H1 (cell line): ENCODE measurements at regions not wholly inside any gene's neighbourhood (a gene's known extent, or its start where the extent isn't known, plus 50 kb on each side); places are given as distances from the start of the nearest gene placed in this dataset.

Experiments used
- CTCF ChIA-PET: fragments of 300-600 bp; sonication (Branson Sonifier 250); formaldehyde crosslinking; loops from one replicate; lab custom pipeline; 2021; ENCODE audit not compliant: partially characterized antibody; lab: Charles Lee
- POLR2A ChIA-PET: fragments of 300-600 bp; sonication (Branson Sonifier 250); formaldehyde crosslinking; loops from one replicate; lab custom pipeline; 2021; ENCODE audit warnings: inconsistent platforms; ENCODE audit not compliant: partially characterized antibody; lab: Charles Lee
- DNase-seq, 2 experiments: peaks; one replicate each; pipeline versions ENCODE4 v3.0.0 to v3.0.0-alpha.2; 2010 to 2022; ENCODE audit warnings: low spot score in 2 of 2, low read depth in 1 of 2, mixed read lengths in 1 of 2
- FAIRE-seq: peaks from 2 replicates; lab custom pipeline; 2011; peaks lifted over from hg19 to GRCh38; lab: Jason Lieb, UNC
- H2AFZ ChIP-seq: 2 replicates; pipeline ENCODE4 v1.8.1; 2012; ENCODE audit warnings: low read length, inconsistent platforms
- H2AK5ac ChIP-seq: 2 replicates; pipeline ENCODE4 v1.6.1; 2013; ENCODE audit warnings: low read depth, low read length
- H2BK120ac ChIP-seq: replicated peaks from 2 replicates; pipeline ENCODE3; 2013; ENCODE audit warnings: low read depth, low read length, inconsistent platforms
- H2BK12ac ChIP-seq: 2 replicates; pipeline ENCODE4 v1.6.1; 2013; ENCODE audit warnings: low read depth, low read length
- H2BK15ac ChIP-seq: 2 replicates; pipeline ENCODE4 v1.6.1; 2013; ENCODE audit warnings: low read length
- H2BK20ac ChIP-seq: 2 replicates; pipeline ENCODE4 v1.6.1; 2013; ENCODE audit warnings: low read length
- H2BK5ac ChIP-seq: 2 replicates; pipeline ENCODE4 v1.6.1; 2013; ENCODE audit warnings: low read depth, low read length
- H3K14ac ChIP-seq: 2 replicates; pipeline ENCODE4 v1.6.1; 2013; ENCODE audit warnings: inconsistent platforms; ENCODE audit not compliant: insufficient read length
- H3K18ac ChIP-seq: 2 replicates; pipeline ENCODE4 v1.6.1; 2013; ENCODE audit warnings: low read length; ENCODE audit errors: extremely low read depth
- H3K23ac ChIP-seq: 2 replicates; pipeline ENCODE4 v1.6.1; 2013; ENCODE audit warnings: inconsistent platforms; ENCODE audit not compliant: insufficient read length
- H3K23me2 ChIP-seq: 2 replicates; pipeline ENCODE4 v1.6.1; 2013; ENCODE audit warnings: low read depth, low read length
- H3K27ac ChIP-seq: 2 replicates; pipeline ENCODE4 v1.6.1; 2011; ENCODE audit warnings: low read depth, low read length, inconsistent platforms
- H3K27me3 ChIP-seq, 4 experiments: replicated peaks in 1 of 4; 1 replicate in 1 of 4; 2 replicates in 3 of 4; pipeline versions ENCODE4 v1.6.1 to v1.8.1; 2011 to 2013; ENCODE audit warnings: low read length in 3 of 4, mild to moderate bottlenecking in 3 of 4, inconsistent platforms in 2 of 4, mixed read lengths in 2 of 4, moderate library complexity in 1 of 4; ENCODE audit not compliant: control insufficient read depth in 3 of 4, insufficient read depth in 3 of 4; ENCODE audit errors: extremely low read depth in 1 of 4
- H3K36me3 ChIP-seq, 4 experiments: 2 replicates each; pipeline versions ENCODE4 v1.6.1 to v1.8.1; 2011 to 2013; ENCODE audit warnings: mild to moderate bottlenecking in 4 of 4, low read length in 3 of 4, moderate library complexity in 2 of 4, control low read depth in 1 of 4, inconsistent platforms in 1 of 4; ENCODE audit not compliant: insufficient read depth in 4 of 4, control insufficient read depth in 2 of 4
- H3K4ac ChIP-seq: replicated peaks from 2 replicates; pipeline ENCODE3; 2013; ENCODE audit warnings: low read length, low read depth, mixed read lengths, inconsistent platforms; ENCODE audit not compliant: insufficient read length
- H3K4me1 ChIP-seq, 4 experiments: replicated peaks in 1 of 4; 1 replicate in 1 of 4; 2 replicates in 3 of 4; pipeline versions ENCODE4 v1.6.1 to v1.8.1; 2011 to 2013; ENCODE audit warnings: low read length in 3 of 4, inconsistent platforms in 2 of 4, mixed read lengths in 1 of 4; ENCODE audit not compliant: insufficient read depth in 4 of 4, control insufficient read depth in 3 of 4
- H3K4me2 ChIP-seq, 2 experiments: 2 replicates each; pipeline versions ENCODE4 v1.6.1 to v1.8.1; 2011 to 2013; ENCODE audit warnings: low read depth in 2 of 2, low read length in 2 of 2, control low read depth in 1 of 2, inconsistent platforms in 1 of 2, mild to moderate bottlenecking in 1 of 2; ENCODE audit not compliant: insufficient read depth in 1 of 2
- H3K4me3 ChIP-seq, 4 experiments: fragments of 200-600, 300-600 bp in 1 of 4; sonication (generic), shearing (Covaris generic), sonication (Bioruptor Twin) in 1 of 4; 2 replicates each; pipeline versions ENCODE4 v1.5.1 to v1.8.1; 2011 to 2016; ENCODE audit warnings: low read length in 4 of 4, low read depth in 3 of 4, control low read depth in 2 of 4, inconsistent platforms in 2 of 4, mild to moderate bottlenecking in 2 of 4, mixed read lengths in 1 of 4, moderate library complexity in 1 of 4; ENCODE audit not compliant: insufficient read depth in 2 of 4; ENCODE audit errors: extremely low read depth in 1 of 4
- H3K56ac ChIP-seq: replicated peaks from 2 replicates; pipeline ENCODE3; 2013; ENCODE audit warnings: low read depth, mild to moderate bottlenecking, mixed read lengths, low read length, inconsistent platforms; ENCODE audit not compliant: insufficient read length
- H3K79me1 ChIP-seq: 2 replicates; pipeline ENCODE4 v1.6.1; 2013; ENCODE audit warnings: low read depth, low read length, control low read depth
- H3K79me2 ChIP-seq, 2 experiments: 2 replicates each; pipeline versions ENCODE4 v1.6.1 to v1.8.1; 2012 to 2013; ENCODE audit warnings: low read length in 2 of 2, mild to moderate bottlenecking in 2 of 2, inconsistent platforms in 1 of 2; ENCODE audit not compliant: insufficient read depth in 2 of 2, control insufficient read depth in 1 of 2
- H3K9ac ChIP-seq, 4 experiments: replicated peaks in 1 of 4; 1 replicate in 1 of 4; 2 replicates in 3 of 4; pipeline versions ENCODE4 v1.6.1 to v1.8.1; 2011 to 2013; ENCODE audit warnings: low read depth in 3 of 4, low read length in 3 of 4, control low read depth in 2 of 4, mild to moderate bottlenecking in 2 of 4, moderate library complexity in 2 of 4, inconsistent platforms in 1 of 4; ENCODE audit errors: extremely low read depth in 1 of 4
- H3K9me3 ChIP-seq, 2 experiments: 2 replicates each; pipeline versions ENCODE4 v1.6.1 to v1.8.1; 2012 to 2013; ENCODE audit warnings: mild to moderate bottlenecking in 2 of 2, moderate library complexity in 2 of 2, control low read depth in 1 of 2, inconsistent platforms in 1 of 2, low read depth in 1 of 2, low read length in 1 of 2, mixed read lengths in 1 of 2; ENCODE audit not compliant: insufficient read depth in 2 of 2
- H4K20me1 ChIP-seq, 2 experiments: replicated peaks in 1 of 2; 2 replicates each; pipeline versions ENCODE3 to v1.8.1; 2011 to 2013; ENCODE audit warnings: inconsistent platforms in 2 of 2, low read length in 2 of 2, mild to moderate bottlenecking in 1 of 2; ENCODE audit not compliant: insufficient read depth in 2 of 2, control insufficient read depth in 1 of 2
- H4K5ac ChIP-seq: 2 replicates; pipeline ENCODE4 v1.6.1; 2013; ENCODE audit warnings: low read length, low read depth, mixed read lengths, inconsistent platforms; ENCODE audit not compliant: insufficient read length
- H4K8ac ChIP-seq: 2 replicates; pipeline ENCODE4 v1.8.0; 2013; ENCODE audit warnings: mild to moderate bottlenecking, moderate library complexity, low read length, inconsistent platforms; ENCODE audit not compliant: insufficient read depth; ENCODE audit errors: extremely low read depth
- H4K91ac ChIP-seq: replicated peaks from 2 replicates; pipeline ENCODE3; 2013; ENCODE audit warnings: low read length, mixed read lengths, inconsistent platforms; ENCODE audit not compliant: insufficient read length
- ASH2L ChIP-seq: fragments of 200-600, 300-600 bp; sonication (generic); IDR thresholded peaks from one replicate; pipeline ENCODE4 v1.7.1; 2017; ENCODE audit warnings: low read length
- EP300 ChIP-seq, 2 experiments: IDR thresholded peaks; 1 replicate in 1 of 2; 2 replicates in 1 of 2; pipeline ENCODE4 v1.6.1; 2011 to 2012; ENCODE audit warnings: low read depth in 2 of 2, low read length in 2 of 2, mild to moderate bottlenecking in 2 of 2, borderline replicate concordance in 1 of 2, inconsistent platforms in 1 of 2, moderate library complexity in 1 of 2
- FOSL1 ChIP-seq: IDR thresholded peaks from 2 replicates; pipeline ENCODE4 v1.6.1; 2011; ENCODE audit warnings: mild to moderate bottlenecking, low read depth, low read length, moderate library complexity; ENCODE audit not compliant: insufficient read depth
- JUND ChIP-seq: IDR thresholded peaks from 2 replicates; pipeline ENCODE4 v1.6.1; 2011; ENCODE audit warnings: mild to moderate bottlenecking, improper control_type of control experiment, low read length
- POLR2A ChIP-seq, 2 experiments: IDR thresholded peaks; 1 replicate in 1 of 2; 2 replicates in 1 of 2; pipeline ENCODE4 v1.6.1; 2011; ENCODE audit warnings: low read depth in 2 of 2, low read length in 2 of 2, mild to moderate bottlenecking in 2 of 2; ENCODE audit errors: control extremely low read depth in 1 of 2
- POU5F1 ChIP-seq: IDR thresholded peaks from 2 replicates; pipeline ENCODE4 v1.6.1; 2011; ENCODE audit warnings: low read depth, mild to moderate bottlenecking, low read length, moderate library complexity
- RAD21 ChIP-seq, 2 experiments: IDR thresholded peaks in 1 of 2; conservative IDR thresholded peaks in 1 of 2; 2 replicates each; pipeline ENCODE4 v1.6.1; 2011; ENCODE audit warnings: low read depth in 2 of 2, low read length in 2 of 2, improper control_type of control experiment in 1 of 2, inconsistent platforms in 1 of 2, mild to moderate bottlenecking in 1 of 2, moderate library complexity in 1 of 2
- SIN3A ChIP-seq, 2 experiments: IDR thresholded peaks in 1 of 2; conservative IDR thresholded peaks in 1 of 2; 2 replicates each; pipeline ENCODE4 v1.6.1; 2011 to 2012; ENCODE audit warnings: low read length in 2 of 2, improper control_type of control experiment in 1 of 2, low read depth in 1 of 2, mild to moderate bottlenecking in 1 of 2
- SP4 ChIP-seq: IDR thresholded peaks from 2 replicates; pipeline ENCODE4 v1.6.1; 2012; ENCODE audit warnings: low read length, inconsistent platforms
- SUZ12 ChIP-seq: fragments of 200-600 bp; sonication (generic); IDR thresholded peaks from 2 replicates; pipeline ENCODE4 v1.6.1; 2012; ENCODE audit warnings: mild to moderate bottlenecking, inconsistent platforms, low read length, moderate library complexity, mixed read lengths
- WGBS, 2 experiments: shearing (Covaris generic) in 1 of 2; methylation state at CpG; one replicate each; pipeline versions ENCODE4 v1.1.6 to v1.1.7; 2013 to 2015; ENCODE audit warnings: low lambda C conversion rate in 2 of 2, mixed read lengths in 2 of 2, inconsistent platforms in 1 of 2, low coverage in 1 of 2, missing lambda C conversion rate in 1 of 2; ENCODE audit not compliant: insufficient replicate concordance in 2 of 2, insufficient coverage in 1 of 2, insufficient read length in 1 of 2; ENCODE audit errors: extremely low coverage in 1 of 2, missing lambda C conversion rate in 1 of 2; 5-methylcytosine and 5-hydroxymethylcytosine counted together
- TF ChIP-seq, protein P1 (sequence below), 3 experiments: IDR thresholded peaks; 1 replicate in 2 of 3; 2 replicates in 1 of 3; pipeline versions ENCODE4 v1.5.1 to v1.6.1; 2011; ENCODE audit warnings: low read length in 3 of 3, mild to moderate bottlenecking in 3 of 3, inconsistent platforms in 2 of 3, low read depth in 1 of 3, moderate library complexity in 1 of 3; ENCODE audit not compliant: insufficient read depth in 1 of 3; ENCODE audit errors: control extremely low read depth in 1 of 3
- TF ChIP-seq, protein P2 (sequence below): IDR thresholded peaks from 2 replicates; pipeline ENCODE4 v1.6.1; 2012; ENCODE audit warnings: inconsistent platforms

DNA sequence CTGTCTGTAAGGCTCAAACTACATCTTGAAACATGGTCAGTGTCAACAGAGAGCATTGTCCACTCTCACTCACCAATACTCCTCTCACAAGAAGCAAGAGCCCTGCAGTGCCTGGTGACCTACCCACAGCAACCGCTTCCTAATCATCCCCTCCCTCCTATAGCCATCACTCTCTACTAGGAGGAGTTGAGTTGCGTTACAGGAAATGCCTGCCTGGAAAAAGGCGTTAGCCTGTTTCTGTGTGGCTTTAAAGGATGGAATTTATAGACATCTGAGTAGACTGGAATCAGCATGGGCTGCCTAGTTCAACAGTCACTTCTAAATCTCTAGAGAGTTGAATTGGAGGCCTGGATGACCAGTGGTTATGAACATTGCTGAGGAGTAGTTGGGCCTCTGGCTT lies 108.3 kb upstream of the FER start:
- 93% methylated on average over 3 of the region's 3 CpGs; no CpG with 5 or more reads in 1 of the 2 experiments for WGBS, 2 experiments
- no peak overlapping the region for H2BK5ac ChIP-seq
- peaks cover 2 to 14% (median 9%) of the 10 kb centered on the region in 4 experiments; a peak in 4 of 7 replicates for H3K4me1 ChIP-seq
- no peak overlapping the region for H4K91ac ChIP-seq
- no peaks in the 10 kb centered on the region for H3K27me3 ChIP-seq
- no peak overlapping the region for H3K4me3 ChIP-seq
- no peaks in the 10 kb centered on the region for H3K79me1 ChIP-seq
- H3K4me2 ChIP-seq, result no peak overlapping the region
- no peak overlapping the region for H2BK12ac ChIP-seq
- no peak overlapping the region for H2AFZ ChIP-seq
- no peak overlapping the region for H2BK20ac ChIP-seq
- no peak overlapping the region for H3K14ac ChIP-seq
- no peaks in the 10 kb centered on the region for H3K36me3 ChIP-seq
- no peak overlapping the region for H3K23ac ChIP-seq
- CTCF ChIA-PET, result no interaction called here
- H3K4ac ChIP-seq, result no peak overlapping the region
- FAIRE-seq (no peak), DNase-seq (no peak)
- H4K8ac ChIP-seq, result no peak overlapping the region
- no peak overlapping the region for H2BK120ac ChIP-seq
- H3K79me2 ChIP-seq, result no peaks in the 10 kb centered on the region
- no peak overlapping the region for H4K5ac ChIP-seq
- no peak overlapping the region for H3K27ac ChIP-seq
- no peak overlapping the region for H3K18ac ChIP-seq
- no peaks in the 10 kb centered on the region for H3K9me3 ChIP-seq
- POLR2A ChIA-PET, result no interaction called here
- H3K23me2 ChIP-seq, result no peaks in the 10 kb centered on the region
- no peak overlapping the region for H3K56ac ChIP-seq
- no peak overlapping the region for H2BK15ac ChIP-seq
- H4K20me1 ChIP-seq, result no peaks in the 10 kb centered on the region
- no peak overlapping the region for H3K9ac ChIP-seq
- H2AK5ac ChIP-seq, result no peak overlapping the region
- TF ChIP-seq, protein P1, sequence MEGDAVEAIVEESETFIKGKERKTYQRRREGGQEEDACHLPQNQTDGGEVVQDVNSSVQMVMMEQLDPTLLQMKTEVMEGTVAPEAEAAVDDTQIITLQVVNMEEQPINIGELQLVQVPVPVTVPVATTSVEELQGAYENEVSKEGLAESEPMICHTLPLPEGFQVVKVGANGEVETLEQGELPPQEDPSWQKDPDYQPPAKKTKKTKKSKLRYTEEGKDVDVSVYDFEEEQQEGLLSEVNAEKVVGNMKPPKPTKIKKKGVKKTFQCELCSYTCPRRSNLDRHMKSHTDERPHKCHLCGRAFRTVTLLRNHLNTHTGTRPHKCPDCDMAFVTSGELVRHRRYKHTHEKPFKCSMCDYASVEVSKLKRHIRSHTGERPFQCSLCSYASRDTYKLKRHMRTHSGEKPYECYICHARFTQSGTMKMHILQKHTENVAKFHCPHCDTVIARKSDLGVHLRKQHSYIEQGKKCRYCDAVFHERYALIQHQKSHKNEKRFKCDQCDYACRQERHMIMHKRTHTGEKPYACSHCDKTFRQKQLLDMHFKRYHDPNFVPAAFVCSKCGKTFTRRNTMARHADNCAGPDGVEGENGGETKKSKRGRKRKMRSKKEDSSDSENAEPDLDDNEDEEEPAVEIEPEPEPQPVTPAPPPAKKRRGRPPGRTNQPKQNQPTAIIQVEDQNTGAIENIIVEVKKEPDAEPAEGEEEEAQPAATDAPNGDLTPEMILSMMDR (IDR thresholded peaks at IDR 0.05; ENCODE audit: control extremely low read depth in 1 of 3, insufficient read depth in 1 of 3, low read depth in 1 of 3, low read length in 3 of 3), result no peak
- no peak for TF ChIP-seq ASH2L
- no peak for TF ChIP-seq RAD21 (IDR thresholded peaks at IDR 0.05 in 1 of 2, conservative IDR thresholded peaks at IDR 0.05 in 1 of 2; ENCODE audit: low read depth in 2 of 2, low read length in 2 of 2)
- TF ChIP-seq POU5F1, result no peak
- TF ChIP-seq FOSL1, result no peak
- no peak for TF ChIP-seq POLR2A (IDR thresholded peaks at IDR 0.05; ENCODE audit: control extremely low read depth in 1 of 2, low read depth in 2 of 2, low read length in 2 of 2)
- TF ChIP-seq EP300 (IDR thresholded peaks at IDR 0.05; ENCODE audit: borderline replicate concordance in 1 of 2, low read depth in 2 of 2, low read length in 2 of 2), result no peak
- TF ChIP-seq SP4, result no peak
- no peak for TF ChIP-seq SIN3A (conservative IDR thresholded peaks at IDR 0.05 in 1 of 2, IDR thresholded peaks at IDR 0.05 in 1 of 2; ENCODE audit: low read depth in 1 of 2, low read length in 2 of 2)
- no peak for TF ChIP-seq JUND
- TF ChIP-seq, protein P2, sequence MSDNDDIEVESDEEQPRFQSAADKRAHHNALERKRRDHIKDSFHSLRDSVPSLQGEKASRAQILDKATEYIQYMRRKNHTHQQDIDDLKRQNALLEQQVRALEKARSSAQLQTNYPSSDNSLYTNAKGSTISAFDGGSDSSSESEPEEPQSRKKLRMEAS, result no peak
- no peak for TF ChIP-seq SUZ12
